ENCODE measurements at regions not wholly inside any gene's neighbourhood (a gene's known extent, or its start where the extent isn't known, plus 50 kb on each side); places are given as distances from the start of the nearest gene placed in this dataset.

GRCh38 chr11:42555190-42555589, 756.6 kb upstream of the API5 start:
- Histone ChIP-seq H3K27me3 (no peaks in the 10 kb centered on the region), H3K9me3 (no peaks in the 10 kb centered on the region), H3K4me1 (no peaks in the 10 kb centered on the region), H3K27ac (no peak overlapping the region), H3K36me3 (no peaks in the 10 kb centered on the region), H3K4me3 (no peak overlapping the region)
- TF ChIP-seq POLR2A (IDR thresholded peaks at IDR 0.05) (no peak), CTCF (IDR thresholded peaks at IDR 0.05) (no peak)
- no peak for DNase-seq

- no peak for DNase-seq
- no peak overlapping the region for H3K27ac ChIP-seq
- H3K27me3 ChIP-seq: no peaks in the 10 kb centered on the region
- H3K9me3 ChIP-seq: no peaks in the 10 kb centered on the region
- no peaks in the 10 kb centered on the region for H3K36me3 ChIP-seq
- H3K4me3 ChIP-seq: no peak overlapping the region
- no peak for TF ChIP-seq CTCF (IDR thresholded peaks at IDR 0.05)
- no peak for TF ChIP-seq POLR2A (IDR thresholded peaks at IDR 0.05)
- H3K4me1 ChIP-seq: no peaks in the 10 kb centered on the region
Measured at GRCh38 chr11:42571131-42571877, 740.5 kb upstream of the API5 start.

- Histone ChIP-seq H3K4me3 (no peak overlapping the region), H3K27ac (no peak overlapping the region), H3K27me3 (no peaks in the 10 kb centered on the region), H3K36me3 (no peaks in the 10 kb centered on the region), H3K9me3 (no peaks in the 10 kb centered on the region), H3K4me1 (no peaks in the 10 kb centered on the region)
- no peak for DNase-seq
- TF ChIP-seq CTCF (IDR thresholded peaks at IDR 0.05): no peak
- no peak for TF ChIP-seq POLR2A (IDR thresholded peaks at IDR 0.05)
Measured at GRCh38 chr11:42571878-42572610, 739.8 kb upstream of the API5 start.

- no peaks in the 10 kb centered on the region for H3K27me3 ChIP-seq
- no peak for DNase-seq
- no peaks in the 10 kb centered on the region for H3K9me3 ChIP-seq
- no peak overlapping the region for H3K4me3 ChIP-seq
- TF ChIP-seq CTCF (IDR thresholded peaks at IDR 0.05) (no peak), POLR2A (IDR thresholded peaks at IDR 0.05) (no peak)
- no peak overlapping the region for H3K27ac ChIP-seq
- no peaks in the 10 kb centered on the region for H3K36me3 ChIP-seq
- H3K4me1 ChIP-seq: no peaks in the 10 kb centered on the region
Measured at GRCh38 chr11:42576318-42576717, 735.5 kb upstream of the API5 start.

- no peak for DNase-seq
- H3K4me1 ChIP-seq: no peaks in the 10 kb centered on the region
- H3K27me3 ChIP-seq: no peaks in the 10 kb centered on the region
- no peak overlapping the region for H3K4me3 ChIP-seq
- H3K36me3 ChIP-seq: no peaks in the 10 kb centered on the region
- no peak for TF ChIP-seq CTCF (IDR thresholded peaks at IDR 0.05)
- TF ChIP-seq POLR2A (IDR thresholded peaks at IDR 0.05): no peak
- no peaks in the 10 kb centered on the region for H3K9me3 ChIP-seq
- H3K27ac ChIP-seq: no peak overlapping the region
Measured at GRCh38 chr11:42589286-42589685, 722.5 kb upstream of the API5 start.

Measured in Peyer's patch (tissue), 4 donors.